Stimulated activated CD4-positive, alpha-beta T cell treated with anti-CD3 and anti-CD28 coated beads, TNF-alpha, amount 100 ng/mL, for 24 hours (primary cell): ENCODE measurements at regions not wholly inside any gene's neighbourhood (a gene's known extent, or its start where the extent isn't known, plus 50 kb on each side); places are given as distances from the start of the nearest gene placed in this dataset.
"Not testable (repeated sequence)": the region's sequence is repeated elsewhere in the genome, so short reads cannot be mapped to it uniquely, and the experiment has no call there.

ENCODE experiments used
- DNase-seq, 3 experiments: peaks; one replicate each; pipeline ENCODE4 v3.0.0-alpha.2; 2020; ENCODE audit warnings: low read depth in 3 of 3

GRCh38 chr9:103068753-103069152 is 73.6 kb downstream of the CYLC2 start:
- no peak for DNase-seq

- no peak for DNase-seq
Measured at GRCh38 chr9:103078581-103078980, 83.4 kb downstream of the CYLC2 start.

DNA sequence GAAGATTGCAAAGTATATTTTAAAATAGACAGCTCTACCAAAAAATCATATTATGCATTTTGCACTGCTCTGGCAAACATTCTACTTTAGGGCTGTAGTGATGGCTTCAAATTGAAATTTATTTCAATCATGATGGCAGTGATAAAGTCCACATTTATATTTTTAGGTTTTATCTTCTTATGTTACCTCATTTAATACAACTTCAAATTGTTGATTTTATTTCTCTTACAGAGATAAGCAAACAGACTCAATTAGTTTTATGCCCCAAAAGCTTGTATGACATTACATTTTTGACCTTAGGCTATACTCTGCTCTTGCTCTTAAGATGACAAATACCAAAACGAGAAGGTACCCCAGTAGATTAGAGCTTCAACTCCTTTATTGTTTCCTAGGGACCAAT is 87.4 kb downstream of the CYLC2 start:
- no peak for DNase-seq

GRCh38 chr9:103089357-103089756 is 94.2 kb downstream of the CYLC2 start:
- no peak for DNase-seq

DNA sequence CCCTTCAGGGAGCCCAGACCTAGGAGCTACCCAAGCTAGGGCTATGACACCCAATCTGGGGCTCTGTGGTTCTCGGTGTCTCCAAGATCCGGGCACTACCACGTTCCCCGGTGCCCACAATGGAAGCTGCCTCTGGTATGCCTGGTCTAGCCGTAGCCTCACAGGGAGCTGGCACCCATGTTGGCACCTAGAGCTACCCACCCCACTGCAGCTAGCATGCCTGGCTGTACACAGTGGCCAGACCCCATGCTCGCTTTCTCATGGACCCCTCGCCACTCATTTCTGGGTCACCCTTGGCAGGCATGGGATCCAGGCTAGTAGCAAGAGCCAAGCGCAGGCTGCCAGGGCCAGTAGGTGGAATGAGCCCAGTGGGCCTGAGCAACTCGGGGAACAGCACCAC is 109.0 kb downstream of the CYLC2 start:
- DNase-seq = no peak

GRCh38 chr9:103116246-103116645 is 121.1 kb downstream of the CYLC2 start:
- no peak for DNase-seq

- DNase-seq = no peak
Measured at GRCh38 chr9:103126494-103126893, 131.4 kb downstream of the CYLC2 start.

DNA sequence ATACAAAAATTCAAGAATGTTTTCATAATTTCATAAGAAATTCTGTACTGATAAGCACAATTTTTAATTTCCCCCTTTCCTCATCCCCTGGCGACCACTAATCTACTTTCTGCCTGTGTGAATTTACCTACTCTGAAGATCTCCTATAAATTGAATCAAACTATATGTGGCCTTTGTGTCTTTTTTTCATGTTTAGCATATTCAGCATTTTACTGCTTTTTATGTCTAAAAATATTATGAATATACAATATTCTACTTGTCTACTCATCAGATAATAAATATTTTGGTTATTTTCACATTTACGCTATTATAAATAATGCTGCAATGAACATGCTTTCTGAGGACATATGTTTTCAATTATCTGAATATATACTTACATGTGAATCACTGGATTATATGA is 144.8 kb downstream of the CYLC2 start:
- no peak for DNase-seq

DNA sequence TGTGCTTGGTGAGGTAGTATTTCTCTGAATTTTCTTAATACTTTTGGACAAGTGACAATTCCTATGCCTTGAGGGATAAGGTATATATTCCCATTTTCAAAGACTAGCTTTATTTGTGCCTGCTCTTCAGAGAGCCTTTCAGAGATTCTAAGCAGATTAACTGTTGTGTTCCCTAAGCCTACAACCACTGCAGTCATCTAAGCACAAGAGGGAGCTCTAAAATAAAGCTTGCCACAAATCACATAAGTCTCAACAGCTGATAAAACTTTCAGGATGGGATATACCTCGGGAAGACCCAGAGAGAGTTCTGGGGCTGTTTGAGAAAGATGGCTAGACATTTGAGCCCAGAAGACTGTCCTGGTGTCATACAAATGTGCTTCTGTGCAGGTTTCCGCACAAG is 157.3 kb downstream of the CYLC2 start:
- DNase-seq = no peak

GRCh38 chr9:103167530-103167929 is 172.4 kb downstream of the CYLC2 start:
- no peak for DNase-seq

- DNase-seq = no peak
Measured at GRCh38 chr9:103168254-103168653, 173.1 kb downstream of the CYLC2 start.

- DNase-seq = no peak
Measured at GRCh38 chr9:103169798-103170197, 174.7 kb downstream of the CYLC2 start.

DNA sequence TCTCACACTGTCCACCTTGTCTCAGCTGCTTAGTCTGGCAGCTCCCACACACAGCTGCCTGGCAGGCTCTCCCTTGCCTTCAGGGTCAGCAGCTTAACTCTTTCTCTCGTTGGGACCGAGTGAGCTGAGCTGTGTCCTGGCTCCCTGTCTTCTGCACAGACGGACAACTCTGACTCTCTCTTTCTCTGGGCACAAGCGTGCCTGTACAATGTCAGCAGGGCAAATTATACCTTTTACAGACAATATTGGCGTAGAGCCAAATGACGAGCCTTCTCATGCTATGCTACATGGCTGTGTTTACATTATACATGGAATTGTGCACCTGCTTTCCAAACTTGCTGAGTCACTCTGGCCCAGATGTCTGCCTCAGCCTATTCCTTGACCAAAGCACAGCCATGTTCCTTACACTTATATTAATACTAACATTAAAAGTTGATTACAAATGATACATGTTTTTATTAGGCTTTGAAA is 188.6 kb downstream of the CYLC2 start:
- DNase-seq = no peak

- no peak for DNase-seq
Measured at GRCh38 chr9:103186959-103187358, 191.8 kb downstream of the CYLC2 start.

GRCh38 chr9:103188781-103189350 is 193.7 kb downstream of the CYLC2 start:
- DNase-seq = no peak

- DNase-seq = no peak
Measured at GRCh38 chr9:103193992-103194391, 198.9 kb downstream of the CYLC2 start.

GRCh38 chr9:103203172-103203571 is 208.0 kb downstream of the CYLC2 start:
- no peak for DNase-seq

DNA sequence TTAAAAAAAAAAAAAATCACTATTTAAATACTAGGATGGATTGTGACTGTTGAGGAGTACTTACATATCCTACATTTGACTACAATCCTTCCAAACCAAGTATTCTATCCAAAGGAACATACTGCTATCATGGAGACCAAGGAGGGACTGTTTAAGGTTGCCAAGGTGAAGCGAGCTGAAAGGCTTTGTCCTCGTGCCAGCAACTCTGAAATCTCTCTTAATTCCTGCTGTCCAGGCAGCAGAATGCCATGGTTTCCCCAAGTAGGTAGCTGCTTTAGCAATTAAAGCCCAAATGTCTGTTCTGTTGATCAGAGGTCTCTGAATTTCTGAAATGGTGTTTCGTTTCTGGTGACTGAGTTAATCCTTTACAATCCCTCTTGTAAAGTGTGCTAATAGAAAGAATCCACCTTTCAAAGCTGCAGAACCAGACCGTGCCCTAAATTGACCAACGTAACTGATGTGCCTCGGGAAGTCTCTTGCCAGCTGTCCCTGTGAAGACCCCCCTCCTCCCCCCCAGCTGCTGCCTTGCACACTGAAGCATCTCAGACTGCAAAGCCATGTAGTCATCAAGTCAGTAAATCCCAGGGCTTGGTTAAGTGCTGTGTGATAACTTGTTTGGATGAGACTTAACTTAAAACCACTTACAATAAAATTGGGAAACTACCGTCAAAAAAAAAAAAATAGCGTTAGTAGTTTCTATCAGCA is 210.9 kb downstream of the CYLC2 start:
- not testable (repeated sequence) for DNase-seq

DNA sequence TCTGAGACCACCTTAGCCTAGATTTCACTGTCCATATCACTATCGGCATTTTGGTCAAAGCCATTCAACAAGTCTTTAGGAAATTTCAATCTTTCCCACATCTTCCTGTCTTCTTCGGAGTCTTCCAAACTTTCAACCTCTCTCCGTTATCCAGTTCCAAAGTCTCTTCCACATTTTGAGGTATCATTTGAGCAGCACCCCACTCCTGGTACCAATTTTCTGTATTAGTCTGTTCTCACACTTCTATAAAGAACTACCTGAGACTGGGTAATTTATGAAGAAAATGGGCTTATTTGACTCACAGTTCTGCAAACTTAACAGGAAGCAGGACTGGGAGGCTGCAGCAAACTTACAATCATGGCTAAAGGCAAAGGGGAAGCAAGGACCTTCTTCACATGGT is 215.5 kb downstream of the CYLC2 start:
- DNase-seq = no peak

DNA sequence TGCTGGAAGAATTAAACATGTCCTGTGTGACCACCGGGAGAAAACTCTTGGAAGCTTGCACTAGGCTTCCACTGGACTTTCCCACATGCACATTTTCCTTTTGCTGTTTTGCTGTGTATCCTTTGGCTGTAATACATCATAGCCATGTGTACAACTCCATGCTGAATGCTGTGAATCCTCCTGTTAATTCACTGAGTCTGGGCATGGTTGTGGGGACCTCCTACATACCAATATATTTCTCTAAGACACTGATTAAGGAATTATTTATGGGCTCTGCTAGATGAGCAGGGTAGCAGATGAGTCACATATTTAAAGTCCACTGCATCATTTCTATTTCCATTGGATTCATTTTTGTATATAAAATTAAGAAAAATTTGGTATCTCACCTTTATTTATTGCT is 220.1 kb downstream of the CYLC2 start:
- no peak for DNase-seq

- DNase-seq = no peak
Measured at GRCh38 chr9:103225702-103226646, 230.8 kb downstream of the CYLC2 start.

GRCh38 chr9:103226647-103227013 is 231.5 kb downstream of the CYLC2 start:
- no peak for DNase-seq
